Calu3 (cell line): ENCODE measurements at regions not wholly inside any gene's neighbourhood (a gene's known extent, or its start where the extent isn't known, plus 50 kb on each side); places are given as distances from the start of the nearest gene placed in this dataset.

ENCODE experiments used
- BruUV-seq: library from RNA; stranded (reverse); fragments of 400-500 nt; replicated peaks from 2 replicates; lab custom pipeline; 2021; lab: Mats Ljungman, UMichigan
- CTCF ChIA-PET: fragments of 300-600 bp; sonication (Branson Sonifier 250); formaldehyde crosslinking; loops from one replicate; lab custom pipeline; 2022; ENCODE audit warnings: antibody characterized with exemption; lab: Charles Lee
- DNase-seq: peaks from one replicate; pipeline ENCODE4 v3.0.0; 2022
- H3K27ac Mint-ChIP-seq: one replicate; pipeline ENCODE4 v1.8.0; 2022; ENCODE audit warnings: mixed read lengths; ENCODE audit not compliant: unreplicated experiment
- H3K27me3 Mint-ChIP-seq: one replicate; pipeline ENCODE4 v1.8.0; 2022; ENCODE audit warnings: mixed read lengths; ENCODE audit not compliant: unreplicated experiment
- H3K36me3 Mint-ChIP-seq: one replicate; pipeline ENCODE4 v1.8.0; 2022; ENCODE audit warnings: mild to moderate bottlenecking, moderate library complexity, mixed read lengths; ENCODE audit not compliant: insufficient read depth, unreplicated experiment
- H3K4me1 Mint-ChIP-seq: one replicate; pipeline ENCODE4 v1.8.0; 2022; ENCODE audit warnings: mild to moderate bottlenecking, low read depth, mixed read lengths; ENCODE audit not compliant: unreplicated experiment
- H3K4me3 Mint-ChIP-seq: one replicate; pipeline ENCODE4 v1.8.0; 2022; ENCODE audit warnings: mild to moderate bottlenecking, low read depth, moderate library complexity, mixed read lengths; ENCODE audit not compliant: unreplicated experiment
- H3K9me3 Mint-ChIP-seq: one replicate; pipeline ENCODE4 v1.8.0; 2022; ENCODE audit warnings: low read depth, mixed read lengths; ENCODE audit not compliant: unreplicated experiment
- CTCF ChIP-seq: fragments of 200-600 bp; IDR thresholded peaks from one replicate; pipeline ENCODE4 v1.8.0; 2022; ENCODE audit warnings: antibody characterized with exemption; ENCODE audit not compliant: unreplicated experiment
- intact Hi-C: fragments of 100-400 bp; cut with micrococcal nuclease; formaldehyde crosslinking; loops from one replicate; pipeline ENCODE4 v1.10.0; 2022; ENCODE audit not compliant: unreplicated experiment

GRCh38 chrX:99522450-99522849 lies 887.6 kb downstream of the PCDH19 start:
- intact Hi-C loops: no loop called here
- no TSS peak for BruUV-seq
- DNase-seq: no peak
- CTCF ChIA-PET: no interaction called here
- Mint-ChIP-seq H3K4me3 (no peak overlapping the region), H3K27me3 (no peaks in the 10 kb centered on the region), H3K36me3 (no peaks in the 10 kb centered on the region), H3K27ac (no peak overlapping the region), H3K9me3 (peaks cover 3% of the 10 kb centered on the region), H3K4me1 (no peaks in the 10 kb centered on the region)
- TF ChIP-seq CTCF: no peak

GRCh38 chrX:99507768-99508167 lies 902.3 kb downstream of the PCDH19 start:
- Mint-ChIP-seq H3K27me3 (no peaks in the 10 kb centered on the region), H3K4me3 (no peak overlapping the region), H3K4me1 (no peaks in the 10 kb centered on the region), H3K36me3 (no peaks in the 10 kb centered on the region), H3K9me3 (peaks cover 9% of the 10 kb centered on the region), H3K27ac (no peak overlapping the region)
- no TSS peak for BruUV-seq
- intact Hi-C loops: no loop called here
- CTCF ChIA-PET: no interaction called here
- DNase-seq: no peak
- TF ChIP-seq CTCF: no peak

GRCh38 chrX:99495453-99495852 lies 914.6 kb downstream of the PCDH19 start:
- no peak for TF ChIP-seq CTCF
- Mint-ChIP-seq H3K4me1 (no peaks in the 10 kb centered on the region), H3K4me3 (no peak overlapping the region), H3K36me3 (no peaks in the 10 kb centered on the region), H3K9me3 (peaks cover 5% of the 10 kb centered on the region), H3K27me3 (no peaks in the 10 kb centered on the region), H3K27ac (no peak overlapping the region)
- intact Hi-C loops: no loop called here
- no TSS peak for BruUV-seq
- CTCF ChIA-PET: no interaction called here
- DNase-seq: no peak

- H3K9me3 Mint-ChIP-seq: peaks cover 5% of the 10 kb centered on the region
- CTCF ChIA-PET: no interaction called here
These were observed 915.4 kb downstream of the PCDH19 start for GRCh38 chrX:99494668-99495067.

More at GRCh38 chrX:99494668-99495067, 915.4 kb downstream of the PCDH19 start:
- Mint-ChIP-seq H3K4me3 (no peak overlapping the region), H3K36me3 (no peaks in the 10 kb centered on the region), H3K27me3 (no peaks in the 10 kb centered on the region), H3K27ac (no peak overlapping the region), H3K4me1 (no peaks in the 10 kb centered on the region)
- intact Hi-C loops: no loop called here
- DNase-seq: no peak
- BruUV-seq: no TSS peak
- no peak for TF ChIP-seq CTCF
